Neuronal stem cell (in vitro differentiated cells): ENCODE measurements at regions not wholly inside any gene's neighbourhood (a gene's known extent, or its start where the extent isn't known, plus 50 kb on each side); places are given as distances from the start of the nearest gene placed in this dataset.

Experiments used
- DNase-seq: peaks from one replicate; pipeline ENCODE4 v3.0.0-alpha.2; 2013; ENCODE audit warnings: low spot score
- H2AFZ ChIP-seq: one replicate; pipeline ENCODE4 v1.6.1; 2013; ENCODE audit warnings: mild to moderate bottlenecking, low read length, inconsistent platforms
- H2AK5ac ChIP-seq: 2 replicates; pipeline ENCODE4 v1.6.1; 2013; ENCODE audit warnings: low read depth, mild to moderate bottlenecking, inconsistent platforms, low read length, moderate library complexity, mixed read lengths
- H2BK120ac ChIP-seq: 2 replicates; pipeline ENCODE4 v1.6.1; 2013; ENCODE audit warnings: low read depth, mild to moderate bottlenecking, inconsistent platforms, low read length, moderate library complexity, mixed read lengths
- H2BK12ac ChIP-seq: one replicate; pipeline ENCODE4 v1.6.1; 2013; ENCODE audit warnings: low read length, inconsistent platforms
- H2BK15ac ChIP-seq: 2 replicates; pipeline ENCODE4 v1.6.1; 2013; ENCODE audit warnings: mild to moderate bottlenecking, low read length, inconsistent platforms, mixed read lengths
- H2BK5ac ChIP-seq: one replicate; pipeline ENCODE4 v1.6.1; 2013; ENCODE audit warnings: inconsistent platforms, mild to moderate bottlenecking, low read length, moderate library complexity
- H3K14ac ChIP-seq: one replicate; pipeline ENCODE4 v1.6.1; 2013; ENCODE audit warnings: low read length, inconsistent platforms
- H3K18ac ChIP-seq: 2 replicates; pipeline ENCODE4 v1.6.1; 2013; ENCODE audit warnings: low read length, inconsistent platforms
- H3K23ac ChIP-seq: 2 replicates; pipeline ENCODE4 v1.6.1; 2013; ENCODE audit warnings: low read depth, mild to moderate bottlenecking, mixed read lengths, low read length, inconsistent platforms; ENCODE audit not compliant: poor library complexity
- H3K27ac ChIP-seq: replicated peaks from 3 replicates; pipeline ENCODE4 v1.5.1; 2013; ENCODE audit warnings: low read length, inconsistent platforms
- H3K27me3 ChIP-seq, 3 experiments: 2 replicates each; pipeline ENCODE4 v1.6.1; 2013; ENCODE audit warnings: low read length in 3 of 3, mild to moderate bottlenecking in 2 of 3, inconsistent platforms in 1 of 3, low read depth in 1 of 3, mixed read lengths in 1 of 3, moderate library complexity in 1 of 3; ENCODE audit not compliant: control insufficient read depth in 3 of 3, insufficient read depth in 3 of 3
- H3K36me3 ChIP-seq, 2 donors: replicated peaks in 1 of 2; 2 replicates each; pipeline ENCODE4 v1.6.1; 2013; ENCODE audit warnings: low read length in 2 of 2; ENCODE audit not compliant: control insufficient read depth in 2 of 2, insufficient read depth in 2 of 2
- H3K4ac ChIP-seq: 2 replicates; pipeline ENCODE4 v1.6.1; 2013; ENCODE audit warnings: inconsistent platforms, mild to moderate bottlenecking, low read length, moderate library complexity
- H3K4me1 ChIP-seq, 2 donors: 1 replicate in 1 of 2; 2 replicates in 1 of 2; pipeline ENCODE4 v1.6.1; 2013; ENCODE audit warnings: low read length in 2 of 2, low read depth in 1 of 2; ENCODE audit not compliant: control insufficient read depth in 2 of 2, insufficient read depth in 1 of 2
- H3K4me2 ChIP-seq: one replicate; pipeline ENCODE4 v1.6.1; 2013; ENCODE audit warnings: mild to moderate bottlenecking, low read length, inconsistent platforms; ENCODE audit not compliant: insufficient read depth, poor library complexity, severe bottlenecking
- H3K4me3 ChIP-seq, 2 donors: 2 replicates each; pipeline ENCODE4 v1.5.1; 2013; ENCODE audit warnings: low read length in 2 of 2, mild to moderate bottlenecking in 2 of 2, inconsistent platforms in 1 of 2, moderate library complexity in 1 of 2
- H3K79me1 ChIP-seq: one replicate; pipeline ENCODE4 v1.6.1; 2013; ENCODE audit warnings: low read depth, mild to moderate bottlenecking, inconsistent platforms, low read length, moderate library complexity
- H3K9ac ChIP-seq: one replicate; pipeline ENCODE4 v1.6.1; 2013; ENCODE audit warnings: mild to moderate bottlenecking, low read depth, low read length, inconsistent platforms; ENCODE audit not compliant: poor library complexity
- H3K9me3 ChIP-seq, 2 donors: replicated peaks in 1 of 2; 2 replicates each; pipeline versions ENCODE3 to v1.6.1; 2013; ENCODE audit warnings: low read length in 2 of 2, mild to moderate bottlenecking in 2 of 2, inconsistent platforms in 1 of 2, low read depth in 1 of 2, mixed read lengths in 1 of 2, moderate library complexity in 1 of 2; ENCODE audit not compliant: control insufficient read depth in 2 of 2, insufficient read depth in 1 of 2
- H4K8ac ChIP-seq: one replicate; pipeline ENCODE4 v1.6.1; 2013; ENCODE audit warnings: low read depth, mild to moderate bottlenecking, inconsistent platforms, low read length, moderate library complexity
- H4K91ac ChIP-seq: one replicate; pipeline ENCODE4 v1.6.1; 2013; ENCODE audit warnings: low read length, low read depth, mild to moderate bottlenecking, inconsistent platforms; ENCODE audit not compliant: poor library complexity
- WGBS, 2 donors: extraction: QIAGEN DNeasy Blood & Tissue Kit; methylation state at CpG; one replicate each; pipeline ENCODE4 v1.1.7; 2013; ENCODE audit warnings: missing lambda C conversion rate in 2 of 2, mixed read lengths in 1 of 2; ENCODE audit not compliant: insufficient read length in 2 of 2, insufficient replicate concordance in 1 of 2; ENCODE audit errors: extremely low coverage in 2 of 2; 5-methylcytosine and 5-hydroxymethylcytosine counted together

- H2BK5ac ChIP-seq: no peak overlapping the region
- no peak overlapping the region for H3K18ac ChIP-seq
- H4K91ac ChIP-seq: no peak overlapping the region
- no peak overlapping the region for H2AK5ac ChIP-seq
- H3K14ac ChIP-seq: no peak overlapping the region
- no peak overlapping the region for H3K4me3 ChIP-seq
- no peak overlapping the region for H2AFZ ChIP-seq
- WGBS, 2 donors: no CpG with 5 or more reads among the region's 2 CpGs
- no peak overlapping the region for H3K27ac ChIP-seq
- H3K4me1 ChIP-seq: peaks cover 3 to 12% of the 10 kb centered on the region in 2 donors
- H2BK15ac ChIP-seq: no peak overlapping the region
- H3K23ac ChIP-seq: no peak overlapping the region
- no peaks in the 10 kb centered on the region for H3K27me3 ChIP-seq
- no peak overlapping the region for H2BK12ac ChIP-seq
- no peaks in the 10 kb centered on the region for H3K36me3 ChIP-seq
- peaks cover 2 to 5% of the 10 kb centered on the region in 2 donors for H3K9me3 ChIP-seq
- no peak overlapping the region for H2BK120ac ChIP-seq
- H3K79me1 ChIP-seq: no peaks in the 10 kb centered on the region
- H3K4ac ChIP-seq: no peak overlapping the region
- no peak overlapping the region for H4K8ac ChIP-seq
- H3K4me2 ChIP-seq: no peak overlapping the region
- no peak overlapping the region for H3K9ac ChIP-seq
- DNase-seq: no peak
Observed at GRCh38 chr14:54191846-54192245, 205.0 kb upstream of the CDKN3 start.

GRCh38 chr14:54192610-54193009 lies 204.2 kb upstream of the CDKN3 start:
- DNase-seq: no peak
- Histone ChIP-seq H2AK5ac (no peak overlapping the region), H3K27ac (no peak overlapping the region), H2BK15ac (no peak overlapping the region), H4K91ac (no peak overlapping the region), H2BK5ac (no peak overlapping the region), H3K4me2 (no peak overlapping the region), H2BK12ac (no peak overlapping the region), H3K18ac (no peak overlapping the region), H3K23ac (no peak overlapping the region), H2AFZ (no peak overlapping the region), H3K4me1 (peaks cover 0 to 12% of the 10 kb centered on the region in 2 donors), H3K4me3 (no peak overlapping the region), H4K8ac (no peak overlapping the region), H3K79me1 (no peaks in the 10 kb centered on the region), H3K9me3 (peaks cover 2 to 5% of the 10 kb centered on the region in 2 donors), H3K4ac (no peak overlapping the region), H3K14ac (no peak overlapping the region), H3K27me3 (no peaks in the 10 kb centered on the region), H3K9ac (no peak overlapping the region), H3K36me3 (no peaks in the 10 kb centered on the region), H2BK120ac (no peak overlapping the region)
- no CpG with 5 or more reads among the region's 2 CpGs for WGBS, 2 donors

- Histone ChIP-seq H3K27ac (no peak overlapping the region), H3K9ac (no peak overlapping the region), H3K9me3 (peaks cover 2 to 5% of the 10 kb centered on the region in 2 donors), H3K27me3 (no peaks in the 10 kb centered on the region), H3K23ac (no peak overlapping the region), H3K4ac (no peak overlapping the region), H3K14ac (no peak overlapping the region), H4K8ac (no peak overlapping the region), H4K91ac (no peak overlapping the region), H2AFZ (no peak overlapping the region), H2BK12ac (no peak overlapping the region), H3K4me1 (peaks cover 0 to 12% of the 10 kb centered on the region in 2 donors), H2BK120ac (no peak overlapping the region), H3K79me1 (no peaks in the 10 kb centered on the region), H3K18ac (no peak overlapping the region), H2BK15ac (no peak overlapping the region), H3K4me2 (no peak overlapping the region), H3K36me3 (no peaks in the 10 kb centered on the region), H2AK5ac (no peak overlapping the region), H2BK5ac (no peak overlapping the region), H3K4me3 (no peak overlapping the region)
- WGBS, 2 donors: no CpG with 5 or more reads among the region's 3 CpGs
- no peak for DNase-seq
Observed at GRCh38 chr14:54193871-54194270, 202.9 kb upstream of the CDKN3 start.

- Histone ChIP-seq H3K23ac (no peak overlapping the region), H3K9ac (no peak overlapping the region), H3K14ac (no peak overlapping the region), H3K4me3 (no peak overlapping the region), H4K91ac (no peak overlapping the region), H2BK120ac (no peak overlapping the region), H3K4me1 (peaks cover 0 to 7% of the 10 kb centered on the region in 2 donors), H3K4me2 (no peak overlapping the region), H2AK5ac (no peak overlapping the region), H3K36me3 (no peaks in the 10 kb centered on the region), H3K9me3 (peaks cover 2 to 5% of the 10 kb centered on the region in 2 donors), H3K18ac (no peak overlapping the region), H3K27me3 (no peaks in the 10 kb centered on the region), H3K79me1 (no peaks in the 10 kb centered on the region), H2BK5ac (no peak overlapping the region), H3K27ac (no peak overlapping the region), H3K4ac (no peak overlapping the region), H2BK15ac (no peak overlapping the region), H2AFZ (no peak overlapping the region), H4K8ac (no peak overlapping the region), H2BK12ac (no peak overlapping the region)
- no peak for DNase-seq
- no CpG with 5 or more reads among the region's 2 CpGs for WGBS, 2 donors
Observed at GRCh38 chr14:54194501-54194900, 202.3 kb upstream of the CDKN3 start.
